HUES6 (cell line): ENCODE measurements at regions not wholly inside any gene's neighbourhood (a gene's known extent, or its start where the extent isn't known, plus 50 kb on each side); places are given as distances from the start of the nearest gene placed in this dataset.

Experiments
- H3K27ac ChIP-seq: 2 replicates; pipeline ENCODE4 v1.7.0; 2013; ENCODE audit warnings: low read depth, mild to moderate bottlenecking, low read length, inconsistent platforms
- H3K27me3 ChIP-seq: 2 replicates; pipeline ENCODE4 v1.6.1; 2013; ENCODE audit warnings: low read length; ENCODE audit not compliant: control insufficient read depth, insufficient read depth
- H3K36me3 ChIP-seq: 2 replicates; pipeline ENCODE4 v1.6.1; 2013; ENCODE audit warnings: low read length; ENCODE audit not compliant: control insufficient read depth, insufficient read depth
- H3K4me1 ChIP-seq: 2 replicates; pipeline ENCODE4 v1.6.1; 2013; ENCODE audit warnings: low read length; ENCODE audit not compliant: control insufficient read depth, insufficient read depth
- H3K4me3 ChIP-seq: 2 replicates; pipeline ENCODE4 v1.5.1; 2013; ENCODE audit warnings: low read depth, low read length
- H3K9ac ChIP-seq: one replicate; pipeline ENCODE4 v1.6.1; 2013; ENCODE audit warnings: mild to moderate bottlenecking, low read length
- H3K9me3 ChIP-seq: 2 replicates; pipeline ENCODE4 v1.6.1; 2013; ENCODE audit warnings: low read depth, low read length; ENCODE audit not compliant: control insufficient read depth, insufficient read depth

DNA sequence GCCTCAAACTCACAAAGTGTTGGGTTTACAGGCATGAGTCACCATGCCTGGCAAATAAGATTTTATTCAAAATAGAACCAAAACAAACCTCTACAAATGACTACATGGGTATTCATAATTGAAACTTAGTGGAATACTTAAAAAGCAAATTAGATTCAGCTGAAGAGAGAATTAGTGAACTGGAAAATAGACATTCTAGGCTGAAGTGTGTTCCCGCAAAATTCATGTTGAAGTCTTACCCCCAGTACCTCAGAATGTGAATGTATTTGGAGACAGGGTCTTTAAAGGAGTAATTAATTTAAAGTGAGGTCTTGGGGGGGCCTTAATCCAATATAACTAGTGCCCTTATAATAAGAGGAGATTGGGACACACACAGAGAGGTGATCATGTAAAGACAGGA lies 88.5 kb upstream of the OTOS start:
- Histone ChIP-seq H3K9me3 (peaks cover 7% of the 10 kb centered on the region; the same call in 1 of the 2 replicates), H3K27ac (no peak overlapping the region)

DNA sequence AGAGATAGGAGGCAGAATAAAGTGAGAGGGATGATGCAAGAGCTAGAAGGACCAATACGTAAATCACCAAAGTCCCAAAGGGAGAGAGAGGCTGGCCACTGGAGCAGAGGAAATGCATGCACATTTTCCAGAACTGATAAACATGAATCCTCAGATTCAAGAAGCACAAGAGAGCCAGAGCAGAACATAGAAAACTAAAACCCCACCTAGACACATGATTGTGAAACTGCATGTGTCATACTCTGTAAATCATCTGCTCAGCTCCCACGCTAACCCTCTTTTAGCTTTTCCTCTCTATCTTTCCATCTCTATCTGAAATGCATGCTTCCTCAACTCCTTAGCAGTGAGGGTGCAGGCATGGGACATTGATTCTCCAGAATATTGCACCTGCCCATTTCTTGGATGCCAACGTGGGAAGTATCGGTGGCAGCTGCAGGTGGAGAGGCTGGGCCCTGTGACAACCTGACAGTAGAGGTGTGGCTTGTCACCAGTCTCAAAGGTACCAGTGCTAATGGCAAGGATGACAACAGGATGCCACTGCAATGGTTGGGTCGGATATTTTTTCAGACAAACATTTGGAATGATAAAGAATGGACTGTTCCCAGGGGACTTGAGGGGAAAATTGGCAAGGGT lies 89.3 kb upstream of the OTOS start:
- Histone ChIP-seq H3K27me3 (peaks cover 4% of the 10 kb centered on the region; the same call in 1 of the 2 replicates), H3K36me3 (no peaks in the 10 kb centered on the region), H3K4me1 (no peaks in the 10 kb centered on the region; the same call in 1 of the 2 replicates), H3K9ac (no peak overlapping the region), H3K27ac (no peak overlapping the region), H3K9me3 (peaks cover 7% of the 10 kb centered on the region; the same call in 1 of the 2 replicates), H3K4me3 (no peak overlapping the region)

More for the DNA sequence above, 88.5 kb upstream of the OTOS start:
- Histone ChIP-seq H3K4me3 (no peak overlapping the region), H3K9ac (no peak overlapping the region), H3K27me3 (peaks cover 3% of the 10 kb centered on the region; the same call in 1 of the 2 replicates), H3K36me3 (no peaks in the 10 kb centered on the region), H3K4me1 (no peaks in the 10 kb centered on the region; the same call in 1 of the 2 replicates)

DNA sequence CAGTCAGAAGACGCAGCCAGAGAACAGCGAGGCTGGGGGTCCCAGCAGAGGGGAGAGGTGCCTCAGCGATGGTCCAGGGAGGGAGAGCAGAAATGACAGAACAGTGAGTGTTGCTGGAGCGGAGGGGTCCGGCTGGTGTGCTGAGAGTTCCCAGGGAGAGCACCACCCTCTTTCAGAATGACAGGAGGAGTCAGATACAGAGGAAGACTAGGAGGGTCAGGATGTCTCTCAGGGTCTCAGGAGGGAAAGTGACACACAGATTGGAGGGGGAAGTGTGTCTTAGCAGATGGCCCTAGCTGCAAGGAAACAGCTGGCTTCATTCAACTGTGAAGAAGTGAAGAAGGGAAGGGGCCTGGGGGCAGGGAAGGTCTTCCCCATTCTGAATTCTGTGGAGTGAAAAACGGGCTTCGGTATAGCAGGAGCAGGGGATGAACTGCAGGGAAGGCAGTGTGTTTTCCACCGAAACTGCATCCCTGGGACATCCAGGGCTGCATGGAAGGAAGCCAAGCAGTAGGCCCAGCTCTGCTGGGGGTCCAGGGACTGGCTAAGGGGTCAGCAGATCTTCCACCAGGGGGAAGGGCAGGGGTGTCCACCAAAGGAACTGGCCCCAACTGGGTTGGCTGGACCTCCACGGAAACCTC lies 90.0 kb upstream of the OTOS start:
- Histone ChIP-seq H3K27me3 (peaks cover 10% of the 10 kb centered on the region; the same call in 1 of the 2 replicates), H3K9me3 (peaks cover 7% of the 10 kb centered on the region; the same call in 1 of the 2 replicates), H3K36me3 (no peaks in the 10 kb centered on the region), H3K9ac (no peak overlapping the region), H3K27ac (no peak overlapping the region), H3K4me1 (no peaks in the 10 kb centered on the region; the same call in 1 of the 2 replicates), H3K4me3 (no peak overlapping the region)

DNA sequence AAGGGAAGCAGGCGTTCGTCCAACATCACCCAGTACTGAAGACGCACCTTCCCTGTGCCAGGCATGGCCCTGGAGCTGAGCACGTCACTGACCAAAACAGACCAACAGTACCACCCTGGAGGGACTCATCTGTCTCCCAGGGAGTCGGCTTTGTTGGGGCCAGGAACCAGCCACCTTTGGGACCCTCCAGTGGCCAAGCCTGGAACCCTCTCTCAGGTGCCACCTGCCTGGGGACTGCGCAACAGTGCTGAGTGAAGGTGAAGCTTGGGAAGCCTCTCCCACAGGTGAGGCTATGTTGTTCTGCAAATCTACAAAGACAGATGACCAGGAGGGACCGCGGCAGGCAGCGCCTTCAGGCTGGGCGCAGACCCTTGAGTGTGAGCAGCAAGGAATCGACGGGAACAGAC lies 91.4 kb upstream of the OTOS start:
- Histone ChIP-seq H3K9ac (no peak overlapping the region), H3K4me3 (no peak overlapping the region), H3K27ac (no peak overlapping the region), H3K27me3 (peaks cover 10% of the 10 kb centered on the region; the same call in 1 of the 2 replicates), H3K4me1 (peaks cover 7% of the 10 kb centered on the region; the same call in 1 of the 2 replicates), H3K9me3 (peaks cover 3% of the 10 kb centered on the region; the same call in 1 of the 2 replicates), H3K36me3 (no peaks in the 10 kb centered on the region)

DNA sequence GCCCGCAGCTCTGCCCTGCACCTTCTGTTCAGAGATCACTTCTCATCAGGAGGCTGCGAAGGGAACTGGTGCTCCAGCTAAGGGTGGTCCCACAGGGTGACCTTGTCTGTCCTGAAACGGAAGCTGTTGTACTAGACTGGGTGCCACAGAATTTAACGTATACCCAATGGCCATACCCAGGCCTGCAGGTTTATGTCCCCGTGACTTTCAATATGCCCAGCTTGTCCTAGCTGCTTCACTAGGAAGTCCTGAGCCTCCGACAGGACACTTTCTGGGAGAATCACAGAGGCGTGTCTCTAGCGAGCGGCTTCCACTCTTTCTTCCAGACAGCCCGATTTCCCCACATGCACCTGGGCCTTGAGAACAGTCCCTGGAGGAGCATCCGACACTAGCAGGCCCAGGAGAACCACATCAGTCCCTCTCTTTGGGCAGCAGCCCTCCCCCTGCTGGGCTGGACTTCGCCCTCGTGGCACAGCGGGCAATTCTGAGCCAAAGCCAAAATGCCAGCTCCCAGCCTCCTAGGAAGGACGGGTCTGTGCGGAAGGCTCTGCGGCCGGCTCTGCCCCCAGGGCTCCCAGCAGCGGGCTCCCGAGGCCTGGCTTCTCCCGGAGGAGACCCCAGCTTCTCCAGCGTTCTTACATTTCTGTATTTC lies 91.9 kb upstream of the OTOS start:
- peaks cover 3% of the 10 kb centered on the region; the same call in 1 of the 2 replicates for H3K9me3 ChIP-seq
- H3K4me3 ChIP-seq: peak overlapping the region; percentile 85
- H3K9ac ChIP-seq: no peak overlapping the region
- H3K27me3 ChIP-seq: peaks cover 10% of the 10 kb centered on the region; the same call in 1 of the 2 replicates
- H3K4me1 ChIP-seq: peaks cover 7% of the 10 kb centered on the region; the same call in 1 of the 2 replicates
- H3K36me3 ChIP-seq: no peaks in the 10 kb centered on the region
- no peak overlapping the region for H3K27ac ChIP-seq

DNA sequence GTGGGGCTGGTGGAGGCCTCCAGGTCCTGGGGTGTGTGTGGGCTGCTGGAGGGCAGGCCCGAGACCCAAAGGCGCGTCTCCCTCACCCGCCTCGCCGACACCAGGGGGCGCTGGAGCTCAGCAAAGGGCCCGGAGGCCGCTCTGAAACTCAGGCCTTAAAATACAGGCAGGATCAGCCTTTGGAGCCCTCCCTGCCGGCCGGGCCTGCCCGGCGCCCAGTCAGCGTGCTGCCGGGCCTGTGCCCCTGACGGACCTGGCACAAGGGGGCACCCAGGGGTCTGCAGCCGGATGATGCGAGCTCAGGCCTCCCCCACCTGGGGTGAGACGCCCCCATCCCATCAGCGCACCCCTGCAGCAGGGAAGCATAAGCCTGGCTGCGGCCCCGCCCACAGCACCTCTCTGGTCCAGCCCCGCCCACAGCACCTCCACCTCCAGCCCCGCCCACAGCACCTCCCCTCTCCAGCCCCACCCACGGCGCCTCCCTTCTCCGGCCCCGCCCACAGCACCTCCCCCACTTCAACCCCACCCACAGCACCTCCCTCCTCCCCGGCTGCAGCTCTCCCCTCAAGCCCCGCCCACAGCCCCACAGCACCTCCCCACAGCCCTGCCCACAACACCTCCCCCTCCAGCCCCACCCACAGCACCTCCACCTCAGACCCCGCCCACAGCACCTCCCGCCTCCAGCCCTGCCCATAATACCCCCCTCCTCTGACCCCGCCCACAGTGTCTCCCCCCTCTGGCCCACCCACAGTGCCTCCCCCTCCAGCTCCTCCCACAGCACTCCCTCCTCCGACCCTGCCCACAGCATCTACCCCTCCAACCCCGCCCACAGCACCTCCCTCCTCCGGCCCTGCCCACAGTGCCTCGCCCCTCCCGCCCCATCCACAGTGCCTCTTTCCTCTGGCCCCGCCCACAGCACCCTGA lies 92.8 kb upstream of the OTOS start:
- H3K4me1 ChIP-seq: peaks cover 7% of the 10 kb centered on the region; the same call in 1 of the 2 replicates
- H3K4me3 ChIP-seq: peak overlapping the region; percentile 85
- peaks cover 3% of the 10 kb centered on the region; the same call in 1 of the 2 replicates for H3K9me3 ChIP-seq
- H3K27me3 ChIP-seq: peaks cover 10% of the 10 kb centered on the region; the same call in 1 of the 2 replicates
- no peak overlapping the region for H3K27ac ChIP-seq
- H3K9ac ChIP-seq: no peak overlapping the region
- H3K36me3 ChIP-seq: no peaks in the 10 kb centered on the region

DNA sequence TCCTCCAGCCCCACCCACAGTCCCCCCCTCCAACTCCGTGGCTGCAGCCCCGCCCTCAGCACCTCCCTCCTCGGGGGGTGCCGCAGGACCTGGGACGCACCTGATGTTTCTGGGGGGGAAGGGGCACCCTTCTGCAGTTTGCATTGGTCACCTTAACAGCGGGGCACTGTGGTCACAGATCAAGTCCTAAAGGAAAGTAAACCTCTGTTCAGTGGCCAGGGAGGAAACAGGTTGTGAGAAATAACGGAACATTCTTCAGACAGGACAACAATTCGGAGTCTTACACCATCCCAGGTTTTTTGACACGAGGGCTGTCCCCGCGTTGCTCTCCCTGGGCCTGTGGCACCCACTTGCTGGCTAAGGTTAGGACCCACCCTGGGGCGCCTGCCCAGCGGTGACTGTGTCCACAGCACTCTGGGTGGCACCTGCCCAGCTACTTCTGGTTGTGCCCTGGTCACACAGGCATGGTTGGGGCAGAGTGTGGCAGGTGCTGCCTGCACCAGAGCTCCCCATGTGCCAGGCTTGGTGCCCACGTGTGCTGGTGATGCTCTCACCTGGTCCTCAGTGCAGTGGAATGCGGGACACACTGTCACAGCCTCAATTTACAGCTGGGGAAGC lies 93.5 kb upstream of the OTOS start:
- Histone ChIP-seq H3K27me3 (peaks cover 10% of the 10 kb centered on the region; the same call in 1 of the 2 replicates), H3K4me1 (peaks cover 7% of the 10 kb centered on the region; the same call in 1 of the 2 replicates), H3K9me3 (peaks cover 3% of the 10 kb centered on the region; the same call in 1 of the 2 replicates), H3K27ac (no peak overlapping the region), H3K9ac (no peak overlapping the region), H3K36me3 (no peaks in the 10 kb centered on the region), H3K4me3 (peak overlapping the region; percentile 49)

DNA sequence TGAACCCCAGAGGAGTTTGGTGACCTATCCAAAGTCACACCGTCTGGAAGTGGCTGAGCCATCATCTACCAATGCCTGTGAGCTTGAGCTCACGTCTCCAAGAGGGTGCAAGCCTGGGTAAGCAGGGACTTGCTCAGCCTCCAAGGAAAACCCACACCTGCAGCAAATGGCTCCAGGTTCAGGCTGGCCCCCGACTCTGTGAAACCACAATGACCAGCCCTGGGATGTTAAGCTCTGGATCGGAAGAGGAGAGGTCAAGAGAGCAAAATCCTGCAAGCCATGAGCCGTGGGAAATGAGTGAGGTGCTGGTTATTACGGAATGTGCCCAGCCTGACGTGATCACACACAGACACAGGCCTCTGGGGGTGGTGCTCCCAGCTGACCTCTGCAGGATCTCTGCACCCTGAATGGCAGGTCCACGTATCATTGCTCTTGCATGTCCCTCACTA lies 94.1 kb upstream of the OTOS start:
- Histone ChIP-seq H3K36me3 (no peaks in the 10 kb centered on the region), H3K4me3 (no peak overlapping the region), H3K4me1 (peaks cover 7% of the 10 kb centered on the region; the same call in 1 of the 2 replicates), H3K9ac (no peak overlapping the region), H3K27ac (no peak overlapping the region), H3K27me3 (peaks cover 10% of the 10 kb centered on the region; the same call in 1 of the 2 replicates), H3K9me3 (peaks cover 3% of the 10 kb centered on the region; the same call in 1 of the 2 replicates)

DNA sequence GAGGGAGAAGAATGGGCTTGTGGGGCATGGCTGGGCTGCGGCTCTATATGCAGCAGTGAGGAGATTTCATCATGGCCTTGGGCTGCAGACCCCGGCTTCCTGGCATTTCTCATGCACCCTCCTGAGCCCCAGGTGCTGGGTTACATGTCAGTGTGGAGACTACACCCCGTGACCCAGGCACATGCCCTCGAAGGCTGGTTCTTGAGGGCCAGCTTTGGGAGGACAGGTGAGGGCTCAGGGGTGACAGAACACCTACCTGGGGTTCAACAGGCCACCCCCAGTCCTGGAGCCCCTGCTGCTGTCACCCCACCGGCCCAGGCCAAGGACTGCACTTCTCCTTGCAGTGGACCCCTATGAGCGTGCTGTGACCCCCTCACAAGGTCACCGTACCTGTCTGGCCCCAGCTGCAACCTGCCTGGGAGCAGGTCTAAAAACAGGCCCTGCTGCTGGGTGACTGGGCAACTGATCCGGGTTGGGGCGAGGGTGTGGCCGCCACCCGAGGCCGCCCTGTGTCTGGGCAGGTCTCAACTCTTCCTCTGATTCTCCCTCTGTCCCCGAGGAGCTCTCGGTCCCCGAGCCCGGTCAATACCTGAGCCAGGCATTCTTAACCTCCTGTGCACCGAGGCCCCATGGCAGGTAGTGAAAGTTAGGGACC lies 94.8 kb upstream of the OTOS start:
- Histone ChIP-seq H3K36me3 (no peaks in the 10 kb centered on the region), H3K9ac (no peak overlapping the region), H3K9me3 (no peaks in the 10 kb centered on the region), H3K4me3 (no peak overlapping the region), H3K4me1 (peaks cover 7% of the 10 kb centered on the region; the same call in 1 of the 2 replicates), H3K27ac (no peak overlapping the region), H3K27me3 (peaks cover 12% of the 10 kb centered on the region; the same call in 1 of the 2 replicates)
